ENCODE measurements at regions not wholly inside any gene's neighbourhood (a gene's known extent, or its start where the extent isn't known, plus 50 kb on each side); places are given as distances from the start of the nearest gene placed in this dataset.
A peak's percentile ranks its signal among the peaks of the same experiment; 100 is the strongest.

DNA sequence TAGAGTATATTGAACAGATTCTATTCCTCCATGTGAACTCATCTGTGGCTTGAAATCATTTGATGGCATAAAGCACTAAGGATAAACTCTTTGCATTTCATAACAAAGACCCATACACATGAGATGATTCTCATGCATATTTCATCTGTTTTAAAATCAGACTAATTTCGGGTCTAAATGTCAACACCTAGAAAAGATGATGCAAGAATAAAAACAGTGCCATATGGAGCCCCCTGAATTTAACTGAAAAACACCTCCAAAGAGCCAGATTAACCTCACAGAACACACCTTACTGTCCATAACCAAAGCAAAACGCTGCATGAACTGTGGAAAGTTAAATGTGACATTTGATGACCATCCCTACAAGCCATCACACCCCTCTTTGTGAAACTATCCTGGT is 59.7 kb downstream of the ELAPOR2 start:
- no peaks in the 10 kb centered on the region for H3K36me3 ChIP-seq
- TF ChIP-seq, protein P1, sequence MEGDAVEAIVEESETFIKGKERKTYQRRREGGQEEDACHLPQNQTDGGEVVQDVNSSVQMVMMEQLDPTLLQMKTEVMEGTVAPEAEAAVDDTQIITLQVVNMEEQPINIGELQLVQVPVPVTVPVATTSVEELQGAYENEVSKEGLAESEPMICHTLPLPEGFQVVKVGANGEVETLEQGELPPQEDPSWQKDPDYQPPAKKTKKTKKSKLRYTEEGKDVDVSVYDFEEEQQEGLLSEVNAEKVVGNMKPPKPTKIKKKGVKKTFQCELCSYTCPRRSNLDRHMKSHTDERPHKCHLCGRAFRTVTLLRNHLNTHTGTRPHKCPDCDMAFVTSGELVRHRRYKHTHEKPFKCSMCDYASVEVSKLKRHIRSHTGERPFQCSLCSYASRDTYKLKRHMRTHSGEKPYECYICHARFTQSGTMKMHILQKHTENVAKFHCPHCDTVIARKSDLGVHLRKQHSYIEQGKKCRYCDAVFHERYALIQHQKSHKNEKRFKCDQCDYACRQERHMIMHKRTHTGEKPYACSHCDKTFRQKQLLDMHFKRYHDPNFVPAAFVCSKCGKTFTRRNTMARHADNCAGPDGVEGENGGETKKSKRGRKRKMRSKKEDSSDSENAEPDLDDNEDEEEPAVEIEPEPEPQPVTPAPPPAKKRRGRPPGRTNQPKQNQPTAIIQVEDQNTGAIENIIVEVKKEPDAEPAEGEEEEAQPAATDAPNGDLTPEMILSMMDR (IDR thresholded peaks at IDR 0.05) = no peak
- peak overlapping the region in 1 of 2 donors; percentile 13 for H3K27ac ChIP-seq
- H3K4me3 ChIP-seq = no peak overlapping the region
- H3K27me3 ChIP-seq = no peaks in the 10 kb centered on the region
- H3K4me1 ChIP-seq = peaks cover 0 to 32% of the 10 kb centered on the region in 2 donors
- no peak for DNase-seq (ENCODE audit: low spot score)
- no peaks in the 10 kb centered on the region for H3K9me3 ChIP-seq

DNA sequence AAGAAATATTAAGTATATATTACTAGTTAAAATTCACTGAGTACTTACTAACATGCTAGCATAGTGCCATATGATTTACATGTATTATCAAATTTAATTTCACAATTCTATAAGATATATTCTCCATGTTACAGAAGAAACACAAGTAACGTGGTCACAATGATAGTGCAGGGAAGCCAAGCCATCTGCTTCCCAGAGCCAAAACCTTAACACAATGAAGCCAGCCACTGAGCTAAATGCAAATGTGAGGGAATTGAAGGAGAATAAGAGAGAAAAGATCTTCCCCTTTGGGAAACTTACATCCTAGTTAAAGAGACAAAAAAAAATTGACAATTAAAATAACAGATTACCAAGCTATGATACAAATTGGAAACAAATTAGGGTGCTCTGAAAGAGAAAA is 63.6 kb downstream of the ELAPOR2 start:
- Histone ChIP-seq H3K4me1 (peaks cover 0 to 8% of the 10 kb centered on the region in 2 donors), H3K27me3 (no peaks in the 10 kb centered on the region), H3K9me3 (no peaks in the 10 kb centered on the region), H3K36me3 (no peaks in the 10 kb centered on the region), H3K4me3 (no peak overlapping the region), H3K27ac (no peak overlapping the region)
- DNase-seq (ENCODE audit: low spot score) = no peak
- TF ChIP-seq, protein P1 (IDR thresholded peaks at IDR 0.05) = no peak

DNA sequence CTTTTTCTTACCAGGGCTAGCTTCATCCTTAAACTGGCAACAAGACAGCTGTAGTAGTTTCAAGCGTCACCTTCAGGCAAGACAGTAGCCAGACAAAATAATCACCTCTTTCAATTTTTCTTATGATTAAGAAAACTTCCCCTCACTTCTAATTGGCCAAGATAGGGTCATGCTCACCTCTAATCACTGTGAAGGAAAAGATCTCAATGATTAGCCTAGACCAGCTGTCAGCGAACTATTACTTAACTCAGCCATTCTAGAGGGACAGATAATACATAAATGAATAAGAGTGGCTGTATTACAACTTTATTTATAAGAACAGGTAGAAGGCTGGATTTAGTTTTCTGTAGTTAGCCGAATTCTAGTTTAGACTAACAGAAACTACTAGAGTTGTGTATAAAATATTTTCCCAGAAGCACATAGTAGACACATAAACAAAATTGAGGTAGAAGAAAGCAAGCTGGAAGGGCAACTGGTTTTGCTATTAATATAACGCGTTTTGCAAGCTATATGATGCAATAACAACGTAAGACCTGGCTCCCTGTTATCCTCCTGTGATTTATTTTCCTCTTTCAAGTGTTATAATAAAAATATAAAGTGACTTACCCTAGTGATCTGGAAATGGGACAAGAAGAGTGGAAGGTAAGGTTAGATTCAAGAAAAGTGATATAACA is 64.3 kb downstream of the ELAPOR2 start:
- H3K27ac ChIP-seq = no peak overlapping the region

DNA sequence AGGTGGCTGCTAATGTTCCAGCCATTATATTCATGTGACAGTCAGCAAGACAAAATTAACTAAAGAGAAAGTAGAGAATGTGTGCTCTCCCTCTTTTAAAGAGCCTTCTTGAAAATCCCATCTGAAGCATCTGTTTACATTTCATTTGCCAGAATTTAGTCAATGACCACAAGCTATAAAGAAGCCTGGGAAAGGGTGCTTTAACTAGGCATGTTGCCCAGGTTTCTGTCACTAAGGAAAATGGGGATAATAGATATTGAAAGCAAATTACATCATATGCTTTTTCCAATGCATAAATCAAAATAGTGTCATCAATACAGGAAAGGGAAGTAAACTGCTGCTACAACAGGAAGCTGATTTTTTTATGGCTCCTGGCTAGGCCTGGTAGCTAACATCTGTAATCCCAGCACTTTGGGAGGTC is 67.7 kb downstream of the ELAPOR2 start:
- DNase-seq (ENCODE audit: low spot score) = no peak

More for the DNA sequence above, 64.3 kb downstream of the ELAPOR2 start:
- peaks cover 0 to 2% of the 10 kb centered on the region in 2 donors for H3K4me1 ChIP-seq
- no peaks in the 10 kb centered on the region for H3K36me3 ChIP-seq
- H3K27me3 ChIP-seq = no peaks in the 10 kb centered on the region
- no peaks in the 10 kb centered on the region for H3K9me3 ChIP-seq
- no peak for DNase-seq (ENCODE audit: low spot score)
- TF ChIP-seq, protein P1 (IDR thresholded peaks at IDR 0.05) = no peak
- no peak overlapping the region for H3K4me3 ChIP-seq

DNA sequence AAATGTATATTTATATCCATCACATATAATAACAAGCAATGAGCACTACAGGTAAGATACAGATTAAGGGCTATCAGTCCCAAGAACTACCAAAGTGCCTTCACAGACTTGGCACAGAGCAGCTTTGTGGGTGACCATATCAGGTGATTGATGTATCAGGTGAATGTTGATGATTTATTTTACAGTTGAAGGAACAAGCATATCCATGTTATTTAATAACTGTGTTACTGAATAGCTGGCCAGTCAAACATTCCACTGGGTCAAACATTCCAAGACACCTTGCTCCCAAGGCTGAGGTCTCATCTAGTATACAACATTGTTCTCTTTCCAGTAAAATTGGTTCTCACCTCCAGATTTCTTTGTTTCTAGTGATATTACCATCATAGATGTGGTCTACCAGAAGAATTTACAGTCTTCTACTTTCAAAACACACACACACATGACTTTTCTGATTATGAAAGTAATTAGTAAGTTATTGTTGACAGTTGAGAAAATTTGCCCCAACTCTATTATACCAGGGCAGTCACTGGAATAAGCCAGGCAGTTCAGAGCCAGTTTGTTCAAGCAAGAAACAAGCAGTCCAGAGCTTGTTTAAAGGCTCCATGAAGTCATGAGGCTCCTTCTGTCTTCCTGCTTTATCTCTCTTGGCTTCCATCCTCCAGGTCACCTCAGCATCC is 68.2 kb downstream of the ELAPOR2 start:
- Histone ChIP-seq H3K4me1 (no peaks in the 10 kb centered on the region), H3K27ac (no peak overlapping the region), H3K9me3 (peaks cover 0 to 7% of the 10 kb centered on the region in 2 donors), H3K4me3 (no peak overlapping the region), H3K36me3 (no peaks in the 10 kb centered on the region), H3K27me3 (no peaks in the 10 kb centered on the region)
- TF ChIP-seq, protein P1 (IDR thresholded peaks at IDR 0.05) = no peak
- DNase-seq (ENCODE audit: low spot score) = no peak

More for the DNA sequence above, 67.7 kb downstream of the ELAPOR2 start:
- no peak overlapping the region for H3K4me3 ChIP-seq
- H3K4me1 ChIP-seq = no peaks in the 10 kb centered on the region
- H3K36me3 ChIP-seq = no peaks in the 10 kb centered on the region
- H3K27ac ChIP-seq = no peak overlapping the region
- H3K27me3 ChIP-seq = no peaks in the 10 kb centered on the region
- peaks cover 0 to 7% of the 10 kb centered on the region in 2 donors for H3K9me3 ChIP-seq
- TF ChIP-seq, protein P1 (IDR thresholded peaks at IDR 0.05) = no peak
